Activated CD4-positive, alpha-beta T cell treated with anti-CD3 and anti-CD28 coated beads, Interleukin-2, amount 50 U/mL, for 24 hours (primary cell): ENCODE measurements at regions not wholly inside any gene's neighbourhood (a gene's known extent, or its start where the extent isn't known, plus 50 kb on each side); places are given as distances from the start of the nearest gene placed in this dataset.

Experiments
- DNase-seq, 2 donors: peaks; one replicate each; pipeline ENCODE4 v3.0.0-alpha.2; 2020; ENCODE audit warnings: low read depth in 1 of 2, low spot score in 1 of 2

- no peak for DNase-seq
Measured at GRCh38 chr4:27182211-27182610, 321.6 kb downstream of the STIM2 start.

- no peak for DNase-seq
Measured at GRCh38 chr4:27184508-27185155, 324.0 kb downstream of the STIM2 start.

- DNase-seq: no peak
Measured at GRCh38 chr4:27186710-27187109, 326.1 kb downstream of the STIM2 start.

- no peak for DNase-seq
Measured at GRCh38 chr4:27187786-27188185, 327.1 kb downstream of the STIM2 start.

- DNase-seq: no peak
Measured at GRCh38 chr4:27189683-27190082, 329.0 kb downstream of the STIM2 start.

- DNase-seq: no peak
Measured at GRCh38 chr4:27191592-27191991, 331.0 kb downstream of the STIM2 start.

GRCh38 chr4:27194599-27195176 lies 334.0 kb downstream of the STIM2 start:
- no peak for DNase-seq

- DNase-seq: no peak
Measured at GRCh38 chr4:27198246-27198645, 337.6 kb downstream of the STIM2 start.

- no peak for DNase-seq
Measured at GRCh38 chr4:27198971-27199370, 338.3 kb downstream of the STIM2 start.

- no peak for DNase-seq
Measured at GRCh38 chr4:27206009-27206408, 345.4 kb downstream of the STIM2 start.

GRCh38 chr4:27210956-27211355 lies 350.3 kb downstream of the STIM2 start:
- DNase-seq: no peak

- no peak for DNase-seq
Measured at GRCh38 chr4:27214010-27214409, 353.4 kb downstream of the STIM2 start.

- DNase-seq: no peak
Measured at GRCh38 chr4:27215220-27215826, 354.7 kb downstream of the STIM2 start.

GRCh38 chr4:27217261-27217769 lies 356.7 kb downstream of the STIM2 start:
- no peak for DNase-seq

GRCh38 chr4:27218013-27218412 lies 357.4 kb downstream of the STIM2 start:
- DNase-seq: no peak

GRCh38 chr4:27223326-27223725 lies 362.7 kb downstream of the STIM2 start:
- DNase-seq: no peak

GRCh38 chr4:27233531-27233930 lies 372.9 kb downstream of the STIM2 start:
- no peak for DNase-seq

GRCh38 chr4:27234306-27234899 lies 373.8 kb downstream of the STIM2 start:
- DNase-seq: no peak

GRCh38 chr4:27239641-27240040 lies 379.0 kb downstream of the STIM2 start:
- no peak for DNase-seq

GRCh38 chr4:27242217-27242616 lies 381.6 kb downstream of the STIM2 start:
- DNase-seq: no peak

GRCh38 chr4:27245216-27245615 lies 384.6 kb downstream of the STIM2 start:
- DNase-seq: no peak

GRCh38 chr4:27248829-27249228 lies 388.2 kb downstream of the STIM2 start:
- DNase-seq: no peak
